PC-3 (cell line): ENCODE measurements at regions not wholly inside any gene's neighbourhood (a gene's known extent, or its start where the extent isn't known, plus 50 kb on each side); places are given as distances from the start of the nearest gene placed in this dataset.

ENCODE experiments used
- EZH2 ChIP-seq: fragments of 300-600 bp; sonication (generic); IDR thresholded peaks from one replicate; pipeline ENCODE4 v1.6.1; 2017; ENCODE audit warnings: antibody characterized with exemption, mild to moderate bottlenecking, low read length; ENCODE audit not compliant: unreplicated experiment
- EZH2phosphoT487 ChIP-seq: fragments of 300-600 bp; sonication (generic); IDR thresholded peaks from 2 replicates; pipeline ENCODE4 v1.6.1; 2018; ENCODE audit warnings: mild to moderate bottlenecking, antibody characterized with exemption, low read length, borderline replicate concordance
- TF ChIP-seq, protein P1 (sequence below): fragments of 300-600 bp; sonication (generic); conservative IDR thresholded peaks from 2 replicates; pipeline ENCODE4 v1.5.1; 2017; ENCODE audit warnings: antibody characterized with exemption, low read depth, mild to moderate bottlenecking, low read length

GRCh38 chr2:12376025-12376424 is 340.7 kb upstream of the TRIB2 start:
- TF ChIP-seq, protein P1, sequence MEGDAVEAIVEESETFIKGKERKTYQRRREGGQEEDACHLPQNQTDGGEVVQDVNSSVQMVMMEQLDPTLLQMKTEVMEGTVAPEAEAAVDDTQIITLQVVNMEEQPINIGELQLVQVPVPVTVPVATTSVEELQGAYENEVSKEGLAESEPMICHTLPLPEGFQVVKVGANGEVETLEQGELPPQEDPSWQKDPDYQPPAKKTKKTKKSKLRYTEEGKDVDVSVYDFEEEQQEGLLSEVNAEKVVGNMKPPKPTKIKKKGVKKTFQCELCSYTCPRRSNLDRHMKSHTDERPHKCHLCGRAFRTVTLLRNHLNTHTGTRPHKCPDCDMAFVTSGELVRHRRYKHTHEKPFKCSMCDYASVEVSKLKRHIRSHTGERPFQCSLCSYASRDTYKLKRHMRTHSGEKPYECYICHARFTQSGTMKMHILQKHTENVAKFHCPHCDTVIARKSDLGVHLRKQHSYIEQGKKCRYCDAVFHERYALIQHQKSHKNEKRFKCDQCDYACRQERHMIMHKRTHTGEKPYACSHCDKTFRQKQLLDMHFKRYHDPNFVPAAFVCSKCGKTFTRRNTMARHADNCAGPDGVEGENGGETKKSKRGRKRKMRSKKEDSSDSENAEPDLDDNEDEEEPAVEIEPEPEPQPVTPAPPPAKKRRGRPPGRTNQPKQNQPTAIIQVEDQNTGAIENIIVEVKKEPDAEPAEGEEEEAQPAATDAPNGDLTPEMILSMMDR, result no peak
- no peak for TF ChIP-seq EZH2phosphoT487
- TF ChIP-seq EZH2, result no peak
